Amniotic epithelial cell (primary cell): ENCODE measurements at regions not wholly inside any gene's neighbourhood (a gene's known extent, or its start where the extent isn't known, plus 50 kb on each side); places are given as distances from the start of the nearest gene placed in this dataset.

Experiments used
- DNase-seq: peaks from one replicate; pipeline ENCODE4 v3.0.0-alpha.2; 2010; ENCODE audit warnings: low read depth

DNA sequence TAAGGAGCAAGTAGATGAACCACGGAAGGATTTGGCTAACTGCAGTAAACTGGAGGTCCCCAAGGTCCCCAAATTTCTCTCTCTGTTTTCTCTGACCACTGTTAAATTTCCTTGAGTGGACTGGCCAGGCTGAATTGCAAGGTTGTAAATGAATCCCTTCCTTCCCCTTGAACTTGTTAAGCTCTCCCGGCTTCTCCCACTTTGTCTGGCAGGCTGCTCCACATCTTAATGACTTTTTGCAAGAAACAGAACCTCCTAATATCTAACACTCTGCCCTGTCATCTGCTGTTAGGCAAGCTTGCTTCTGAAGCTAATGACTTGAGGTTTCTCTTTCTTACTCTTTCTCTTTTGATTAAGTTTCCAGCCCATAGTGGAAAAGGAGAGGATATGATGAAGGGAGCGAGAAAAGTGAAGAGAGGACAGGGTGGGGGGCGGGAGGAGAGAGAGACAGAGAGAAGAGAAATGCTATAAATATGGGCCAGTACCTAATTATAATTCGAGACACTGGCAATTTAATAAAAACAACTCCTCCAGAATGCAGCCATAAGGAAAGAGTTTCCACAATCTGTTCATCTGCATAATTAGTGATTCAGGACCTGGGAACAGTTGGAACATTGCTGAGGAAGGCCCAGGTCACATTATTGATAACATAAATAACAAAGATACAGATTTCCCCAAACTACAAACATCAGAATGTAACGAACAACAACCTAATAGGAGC is 437.3 kb upstream of the MPDZ start:
- no peak for DNase-seq

DNA sequence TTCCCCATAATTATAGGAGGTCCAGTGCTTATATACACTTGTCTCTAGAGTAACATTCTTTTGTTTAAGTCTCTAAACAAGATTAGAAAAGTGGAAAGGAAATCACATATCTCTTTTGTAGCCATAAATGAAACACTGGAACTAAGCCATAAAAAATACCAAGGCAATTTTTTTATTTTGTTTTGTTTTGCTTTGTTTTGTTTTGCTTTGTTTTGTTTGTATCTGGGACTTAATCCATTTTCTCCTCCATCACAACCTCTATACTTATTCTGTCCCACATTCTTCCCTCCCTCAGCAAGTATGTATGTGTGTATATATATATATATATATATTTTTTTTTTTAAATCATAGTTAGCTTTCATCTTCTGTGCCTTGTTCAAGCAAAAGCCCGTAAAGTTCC is 436.6 kb upstream of the MPDZ start:
- no peak for DNase-seq

DNA sequence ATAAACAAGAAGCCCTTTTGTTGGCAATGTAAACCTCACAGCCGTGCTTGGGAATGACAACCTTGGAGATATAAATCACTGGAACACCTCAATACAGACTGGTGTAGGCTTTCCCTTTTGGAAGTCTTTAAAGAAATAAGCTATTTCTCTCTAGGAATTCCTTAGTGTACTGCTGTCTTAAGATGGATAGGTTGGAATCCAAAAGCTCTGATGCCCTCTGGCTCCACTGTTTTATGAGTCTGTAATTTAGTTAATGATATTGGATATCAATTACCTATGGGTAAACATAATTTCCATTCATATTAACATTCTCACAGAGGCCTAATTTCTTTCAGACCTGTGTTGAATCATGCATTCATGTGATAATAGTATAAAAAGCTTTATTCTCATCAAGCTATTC is 435.9 kb upstream of the MPDZ start:
- no peak for DNase-seq

DNA sequence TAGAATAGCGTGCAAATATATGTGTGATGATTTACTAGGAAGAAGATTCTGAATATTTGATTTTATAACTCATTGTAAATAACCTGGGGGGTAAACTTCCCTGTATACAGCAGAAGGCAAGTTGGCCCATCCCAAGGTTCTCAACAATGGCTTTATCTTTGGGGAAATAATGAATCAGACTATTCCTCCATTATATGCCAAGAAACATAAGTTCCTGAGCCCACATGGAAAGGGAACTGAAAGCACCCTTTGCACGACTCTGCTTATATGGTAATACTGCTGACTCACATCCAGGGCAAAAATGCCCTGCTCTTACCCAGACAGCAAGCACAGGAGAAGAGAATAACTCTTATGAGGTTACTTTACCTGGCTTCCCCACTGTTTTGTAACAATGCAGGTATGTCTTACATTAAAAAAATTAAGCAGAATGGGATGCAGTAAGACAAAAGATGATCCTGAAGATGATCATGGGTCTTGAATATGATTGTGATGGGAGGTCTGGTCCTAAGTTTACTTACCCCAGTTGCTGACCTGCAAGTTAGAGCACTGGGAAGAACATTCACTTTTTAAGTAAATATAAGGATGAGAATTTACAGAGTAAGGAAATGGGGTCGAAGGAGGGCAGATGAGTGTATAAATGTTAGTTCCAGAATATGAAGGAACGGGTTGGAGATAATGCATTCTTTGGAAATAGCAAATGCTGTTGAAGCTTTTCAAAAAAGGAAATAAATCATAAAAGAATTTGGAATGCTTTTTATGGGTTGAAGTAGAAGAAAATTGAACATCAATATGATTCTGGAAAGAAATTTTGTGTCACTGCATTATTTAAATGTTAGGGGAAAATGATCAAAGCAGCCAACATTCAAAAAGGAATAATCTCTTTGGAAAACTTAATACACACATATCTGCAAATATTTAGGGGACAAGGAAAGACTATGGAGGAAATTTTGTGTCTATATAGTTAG is 428.4 kb upstream of the MPDZ start:
- DNase-seq = no peak

DNA sequence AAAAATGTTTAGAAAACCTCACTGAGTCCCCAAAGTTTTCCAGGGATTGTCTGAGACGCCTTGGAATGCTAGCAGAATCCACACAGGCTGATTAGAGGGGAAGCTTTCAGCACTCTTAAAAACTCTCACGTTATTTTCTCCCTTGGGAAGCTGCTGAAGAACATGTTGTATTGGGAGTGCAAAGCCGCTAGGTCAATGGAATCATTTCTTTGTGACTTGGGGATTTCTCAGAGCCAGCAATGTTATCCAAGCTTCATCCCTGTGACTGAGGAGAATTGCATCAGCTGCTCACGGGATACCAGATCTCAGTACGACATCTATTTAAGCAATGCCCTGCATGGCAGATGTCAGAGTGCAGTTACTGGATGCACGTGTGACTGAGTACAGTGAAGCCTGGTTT is 426.4 kb upstream of the MPDZ start:
- DNase-seq = peak; percentile 39

DNA sequence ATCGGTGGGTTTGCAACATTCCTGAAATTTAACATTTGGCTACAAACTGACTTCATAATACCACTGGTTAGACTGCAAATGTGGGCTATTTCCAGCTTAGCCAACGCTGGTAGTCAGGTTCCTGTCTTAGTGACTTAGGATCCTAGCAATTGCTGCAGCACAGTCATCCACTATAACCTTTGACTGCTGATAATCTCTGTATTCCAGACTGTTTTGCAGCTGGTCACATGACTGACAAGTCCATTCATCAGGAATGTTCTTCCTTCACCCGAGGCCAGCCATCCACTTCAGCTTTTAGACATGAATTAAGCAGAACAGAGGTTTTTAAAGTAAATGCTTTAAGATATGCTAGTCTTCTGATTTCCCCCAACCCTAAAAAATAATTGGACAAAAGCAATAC is 425.9 kb upstream of the MPDZ start:
- peak; percentile 37 for DNase-seq

DNA sequence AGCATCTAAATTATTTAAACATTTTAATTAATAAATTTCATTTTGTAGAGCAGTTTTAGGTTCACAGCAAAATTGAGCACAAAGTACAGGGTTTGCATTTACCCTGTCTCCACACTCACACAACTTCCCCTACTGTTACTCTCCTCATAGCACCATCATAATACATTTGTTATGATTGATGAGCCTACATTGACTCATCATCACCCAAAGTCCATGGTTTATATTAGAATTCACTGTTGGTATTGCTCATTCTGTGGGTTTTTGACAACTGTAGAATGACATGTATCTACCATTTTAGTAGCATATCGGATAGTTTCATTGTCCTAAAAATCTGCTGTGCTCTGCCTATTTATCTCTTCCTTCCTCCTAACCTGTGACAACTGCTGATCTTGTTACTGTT is 411.1 kb upstream of the MPDZ start:
- peak; percentile 3 for DNase-seq

DNA sequence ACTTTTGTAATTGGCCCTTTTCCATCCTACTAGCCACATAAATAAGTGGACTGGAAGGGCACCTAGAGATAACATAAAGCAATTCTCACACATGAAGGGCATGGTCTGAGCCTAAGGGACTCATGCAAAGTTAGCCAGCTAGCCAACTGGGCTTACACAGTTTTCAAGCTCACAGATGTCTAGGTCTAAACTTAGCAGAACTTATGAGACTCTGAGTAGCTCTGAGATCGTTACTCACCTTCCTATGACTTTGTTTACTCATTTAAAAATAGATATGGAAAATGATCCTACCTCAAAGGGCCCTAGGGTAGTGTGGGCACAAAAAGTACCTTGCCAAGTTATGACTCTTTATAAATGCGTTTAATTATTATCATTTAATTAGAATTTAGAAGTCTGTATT is 410.4 kb upstream of the MPDZ start:
- no peak for DNase-seq

DNA sequence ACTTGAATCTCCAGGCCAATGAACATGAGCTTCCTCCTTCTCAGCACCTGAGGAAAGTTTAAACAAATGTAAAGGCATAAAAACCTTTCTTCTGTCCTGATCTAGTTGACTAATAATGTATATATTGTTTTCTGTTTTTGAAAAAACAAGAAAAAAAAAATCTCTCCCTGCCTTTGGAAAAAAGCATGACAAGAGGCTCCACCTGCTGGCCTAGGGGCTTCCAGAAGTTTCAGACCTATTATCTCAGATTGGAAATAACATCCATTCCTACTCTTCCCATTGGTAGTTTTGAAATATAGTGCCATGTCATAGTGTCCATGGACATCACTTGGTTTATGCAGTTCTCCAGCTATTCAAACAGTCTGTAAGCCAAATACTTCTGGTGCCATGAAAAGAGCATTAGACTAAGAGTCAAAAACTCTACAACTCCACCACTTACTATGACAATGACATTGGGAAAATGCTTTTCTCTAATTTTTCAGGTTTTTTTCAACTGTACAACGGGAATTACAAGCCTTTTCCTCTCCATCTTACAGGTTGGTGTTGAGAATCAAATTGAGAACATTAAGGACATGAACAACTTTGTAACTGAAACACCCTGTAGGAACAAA is 409.6 kb upstream of the MPDZ start:
- DNase-seq = peak; percentile 20

DNA sequence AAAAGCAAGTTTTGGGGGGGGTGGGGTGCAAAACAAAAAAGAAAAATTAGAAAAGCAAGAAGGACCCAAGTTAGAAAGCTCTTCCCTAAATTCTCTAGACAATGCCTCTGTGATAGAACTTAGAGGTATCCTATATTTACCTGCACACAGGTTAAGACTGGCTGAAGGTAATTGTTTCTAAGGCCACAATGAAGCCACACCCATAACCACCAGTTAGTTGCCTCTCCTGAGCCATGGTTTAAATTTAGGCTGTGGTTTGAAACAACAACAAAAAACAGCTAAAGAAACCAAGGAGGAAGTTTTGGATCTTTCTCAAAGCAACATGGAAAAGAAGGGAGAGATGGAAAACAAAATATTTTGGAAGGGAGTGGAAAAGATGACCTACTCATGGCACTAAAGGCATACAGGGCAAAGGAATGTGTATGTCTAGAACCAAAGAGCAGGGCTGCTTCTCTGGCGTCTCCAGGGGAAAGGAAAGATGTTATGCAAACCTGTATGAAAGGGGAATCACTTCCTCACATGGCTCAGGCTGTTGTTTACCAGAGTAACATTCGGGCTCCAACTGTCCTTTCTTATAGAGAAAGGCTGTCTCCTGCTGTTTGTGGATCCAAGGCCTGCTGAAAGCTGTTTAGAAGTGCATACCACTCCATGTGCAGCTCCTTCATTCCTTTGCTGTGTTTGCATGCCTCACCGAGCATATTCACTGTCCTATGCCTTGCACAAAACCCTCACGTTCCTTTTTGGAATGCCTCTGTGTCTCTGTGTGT is 408.9 kb upstream of the MPDZ start:
- DNase-seq = no peak

DNA sequence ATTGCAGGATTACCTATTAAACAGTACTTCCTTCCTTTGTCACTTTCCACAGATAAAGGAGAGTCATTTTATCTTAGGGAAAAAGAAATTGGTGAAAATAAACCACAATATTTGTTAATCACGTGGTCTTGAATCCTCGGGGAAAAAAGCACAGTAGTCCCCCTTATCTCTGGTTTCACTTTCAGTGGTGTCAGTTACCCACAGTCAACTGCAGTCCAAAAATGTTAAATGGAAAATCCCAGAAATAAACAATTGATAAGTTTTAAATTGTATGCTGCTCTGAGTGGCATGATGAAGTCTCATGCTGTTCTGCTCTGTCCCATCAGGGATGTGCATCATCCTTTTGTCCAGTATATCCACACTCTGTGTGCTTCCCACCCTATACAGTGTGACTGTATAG is 405.2 kb upstream of the MPDZ start:
- DNase-seq = peak; percentile 3

DNA sequence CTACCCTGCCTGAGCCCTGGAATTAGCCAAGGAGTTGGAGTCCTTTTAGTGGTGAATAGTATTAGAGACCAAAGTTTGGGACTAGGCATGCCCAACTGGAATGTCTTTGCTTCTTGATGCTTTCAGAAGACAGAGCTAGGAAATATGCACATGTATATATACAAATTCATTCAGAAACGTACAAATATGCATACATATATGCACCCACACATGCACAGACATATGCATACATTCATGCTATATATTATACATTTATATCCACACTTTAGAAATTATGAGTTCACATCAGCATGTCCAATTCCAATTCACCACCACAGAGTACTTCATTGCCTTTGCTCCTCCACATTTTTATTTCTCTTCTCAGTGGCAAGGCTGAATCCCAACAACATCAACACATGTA is 398.3 kb upstream of the MPDZ start:
- no peak for DNase-seq

DNA sequence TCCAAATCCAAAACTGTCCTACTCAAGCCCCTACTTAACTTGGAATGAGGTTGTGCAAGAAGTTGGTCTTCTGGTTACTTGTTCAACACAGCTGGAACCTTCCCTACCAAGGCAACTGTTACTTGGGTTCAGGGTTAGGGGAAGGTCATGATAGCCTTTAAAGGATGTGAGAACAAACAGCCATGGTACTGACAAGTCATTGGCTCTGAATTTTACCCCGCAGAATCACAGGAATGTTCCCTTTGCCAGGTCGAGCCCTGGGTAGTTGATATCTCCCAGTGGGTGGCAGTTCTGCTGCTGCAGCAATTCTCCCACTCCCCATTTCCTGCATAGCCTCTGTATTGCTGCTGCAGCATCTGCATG is 396.1 kb upstream of the MPDZ start:
- DNase-seq = no peak

DNA sequence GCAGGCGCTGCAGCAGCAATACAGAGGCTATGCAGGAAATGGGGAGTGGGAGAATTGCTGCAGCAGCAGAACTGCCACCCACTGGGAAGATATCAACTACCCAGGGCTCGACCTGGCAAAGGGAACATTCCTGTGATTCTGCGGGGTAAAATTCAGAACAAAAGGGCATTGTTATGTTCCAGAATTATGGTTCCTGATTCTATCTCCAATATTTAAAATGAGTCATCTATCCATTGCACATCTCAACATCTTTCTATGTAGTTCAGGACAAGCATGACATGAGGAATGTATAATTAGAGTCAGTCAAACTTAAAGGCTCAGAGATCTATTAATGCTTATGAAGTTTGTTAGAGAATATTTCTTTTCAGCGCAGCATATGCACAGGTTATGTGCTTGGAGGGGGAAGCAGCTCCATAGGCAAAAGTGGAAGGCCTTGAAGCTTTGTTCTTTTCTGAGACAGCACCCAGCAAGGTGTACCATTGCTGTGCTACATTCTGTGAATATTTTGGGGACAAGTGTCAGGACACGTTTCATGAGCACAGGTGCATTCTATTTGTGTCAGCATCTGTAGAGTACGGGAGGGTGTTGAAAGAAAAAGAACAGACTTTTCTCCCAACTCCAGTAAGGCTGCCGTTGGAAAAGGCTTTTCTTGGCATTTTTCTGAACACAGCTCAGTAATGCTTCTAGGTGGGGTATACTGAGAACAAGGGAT is 395.6 kb upstream of the MPDZ start:
- DNase-seq = no peak

DNA sequence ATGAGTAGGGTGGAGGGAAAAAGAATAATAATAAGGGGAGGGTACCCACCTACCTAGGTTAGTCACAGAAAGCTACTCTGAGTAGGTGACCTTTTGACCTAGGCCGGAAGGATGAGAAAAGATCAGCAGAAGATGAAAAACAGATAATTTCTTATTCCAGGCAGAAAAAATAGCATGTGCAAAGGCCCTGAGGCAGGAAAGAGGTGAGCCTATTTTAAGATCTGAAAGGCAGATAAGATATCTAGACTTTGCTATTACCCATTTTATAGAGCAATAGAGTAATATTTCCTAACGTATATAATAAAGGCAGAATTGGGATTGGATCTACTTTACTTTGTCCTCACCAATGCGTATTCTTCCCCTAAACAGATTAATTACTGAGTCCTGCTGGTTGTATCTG is 393.9 kb upstream of the MPDZ start:
- DNase-seq = no peak

DNA sequence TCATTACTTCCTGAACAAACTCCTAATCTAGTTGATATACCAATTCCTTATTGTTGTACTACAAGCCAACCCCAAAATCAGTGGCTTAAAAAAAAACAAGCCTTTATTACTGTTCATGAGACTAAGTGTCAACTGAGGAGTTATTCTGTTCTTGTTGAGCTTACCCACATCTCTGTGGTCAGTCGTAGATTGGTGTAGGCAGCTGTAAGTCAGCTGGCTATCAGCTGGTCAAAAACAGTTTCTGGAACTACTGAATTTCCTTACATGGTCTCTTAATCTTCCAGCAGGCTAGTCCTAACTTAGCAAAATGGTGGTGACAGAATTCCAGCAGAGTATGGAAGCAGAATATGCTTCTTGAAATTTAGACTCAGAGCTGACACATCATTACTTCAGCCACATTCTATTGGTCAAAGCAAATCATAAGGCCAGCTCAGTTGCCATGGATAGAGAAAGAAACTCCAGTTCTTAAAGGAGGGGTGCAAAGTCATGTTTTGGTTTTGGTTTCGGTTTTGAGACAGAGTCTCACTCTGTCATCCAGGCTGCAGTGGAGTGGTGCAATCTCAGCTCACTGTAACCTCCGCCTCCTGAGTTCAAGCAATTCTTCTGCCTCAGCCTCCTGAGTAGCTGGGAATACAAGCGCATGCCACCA is 386.1 kb upstream of the MPDZ start:
- DNase-seq = peak; percentile 44

DNA sequence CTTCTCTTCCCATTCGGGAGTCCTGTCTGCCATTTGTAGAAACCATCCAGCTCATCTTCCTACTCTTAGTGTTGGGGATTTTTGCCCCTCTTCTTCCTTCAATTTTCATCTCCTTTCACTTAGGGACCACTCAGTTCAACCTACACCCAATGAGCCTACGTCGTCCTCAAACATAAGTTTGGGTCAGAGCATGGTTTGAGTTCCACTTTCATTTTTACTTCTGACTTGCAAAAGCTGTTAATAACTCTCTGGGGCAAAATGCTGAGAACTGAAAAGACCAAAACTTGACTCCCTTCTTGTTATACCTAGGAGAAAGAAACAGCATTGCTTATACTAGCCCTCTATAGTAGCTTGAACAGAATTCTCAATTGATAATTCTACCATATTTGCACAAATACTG is 381.5 kb upstream of the MPDZ start:
- DNase-seq = no peak

DNA sequence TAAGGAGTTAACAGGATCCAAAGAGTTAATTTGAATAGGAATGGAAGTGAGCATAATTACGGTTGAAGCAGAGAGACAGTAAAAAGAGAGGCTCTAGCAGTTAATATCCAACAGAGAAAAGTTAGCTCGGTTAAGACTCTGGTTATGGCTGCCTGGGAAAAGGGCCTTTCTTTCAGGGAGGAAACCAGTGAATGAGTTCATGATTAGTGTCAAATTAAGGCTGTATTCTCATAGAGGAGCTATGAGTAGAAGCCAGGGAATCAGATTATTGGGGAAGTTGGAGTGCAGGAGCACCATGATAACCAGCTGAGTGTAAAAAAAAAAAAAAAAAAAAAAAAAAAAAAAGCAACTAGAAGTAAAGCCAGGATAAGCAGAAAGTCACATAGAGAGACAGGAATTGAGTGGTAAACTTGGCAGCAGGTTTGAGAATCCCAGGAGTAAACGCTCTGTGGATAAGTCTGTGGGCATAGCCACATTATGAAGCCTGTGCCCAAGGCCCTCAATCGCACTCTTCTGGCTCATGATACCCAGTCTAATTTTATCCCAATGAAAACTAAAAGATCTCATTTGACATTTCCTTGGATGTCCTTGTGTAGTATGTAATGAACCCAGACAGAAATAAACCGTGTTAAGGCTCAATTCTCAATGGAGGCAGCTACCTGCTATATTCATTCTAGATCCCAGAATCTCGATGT is 372.6 kb upstream of the MPDZ start:
- no peak for DNase-seq

DNA sequence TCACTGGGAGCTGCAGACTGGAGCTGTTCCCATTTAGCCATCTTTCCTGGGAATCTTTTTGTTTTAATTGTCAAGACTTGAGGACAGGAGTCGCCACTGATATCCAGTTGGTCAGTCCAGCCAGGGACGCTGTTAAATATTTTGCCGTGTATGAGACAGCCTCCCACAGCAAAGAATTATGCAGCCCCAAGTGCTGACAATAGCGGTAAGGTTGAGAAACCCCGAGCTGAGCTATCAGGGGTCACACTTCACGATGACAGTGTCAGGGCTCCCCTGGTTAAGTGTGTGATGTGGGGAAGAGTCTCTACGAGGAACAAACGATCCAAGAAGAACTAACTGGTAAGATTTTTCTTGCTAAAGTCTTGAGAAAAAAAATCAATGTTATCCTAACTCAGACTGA is 372.0 kb upstream of the MPDZ start:
- no peak for DNase-seq

DNA sequence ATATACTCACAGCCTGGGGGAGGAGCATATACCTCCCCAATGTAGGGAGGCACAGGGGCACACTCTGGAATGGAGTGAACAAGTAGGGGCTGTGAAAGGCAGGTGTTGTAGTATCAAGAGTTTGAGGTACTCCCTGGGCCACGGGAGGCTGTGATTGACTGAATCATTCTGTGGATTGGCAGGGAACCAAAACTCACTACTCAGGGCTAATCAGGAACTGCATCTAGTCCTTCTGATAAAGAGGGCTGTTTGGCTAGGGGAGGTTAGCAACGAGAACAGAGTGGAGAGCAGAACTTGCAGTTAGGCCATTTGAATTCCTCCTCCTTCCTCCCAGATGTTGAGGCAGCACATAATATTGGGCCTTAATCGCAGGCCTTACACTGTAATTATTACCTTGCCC is 369.2 kb upstream of the MPDZ start:
- DNase-seq = peak; percentile 31

DNA sequence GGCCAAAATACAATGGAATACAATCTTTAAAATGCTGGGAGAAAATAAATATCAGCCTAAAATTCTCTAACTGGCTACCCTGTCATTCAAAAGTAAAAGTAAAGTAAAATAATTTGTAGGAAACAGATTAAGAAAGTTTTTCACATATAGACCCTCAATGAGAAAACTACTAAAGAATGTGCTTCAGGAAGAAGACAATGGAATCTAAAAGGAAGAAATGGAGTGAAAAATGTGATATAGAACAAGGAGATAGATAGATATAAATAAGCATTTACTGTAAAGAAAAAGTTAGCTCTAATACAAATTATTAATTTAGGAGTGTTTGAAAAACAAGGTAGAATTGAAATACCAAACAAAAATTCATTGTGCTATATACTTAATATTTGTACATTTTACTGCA is 368.6 kb upstream of the MPDZ start:
- no peak for DNase-seq
